ENCODE measurements at regions not wholly inside any gene's neighbourhood (a gene's known extent, or its start where the extent isn't known, plus 50 kb on each side); places are given as distances from the start of the nearest gene placed in this dataset.

GRCh38 chr4:11592276-11592675 lies 163.6 kb upstream of the HS3ST1 start:
- TF ChIP-seq POLR2A (IDR thresholded peaks at IDR 0.05) (no peak), CTCF (IDR thresholded peaks at IDR 0.05) (no peak), POLR2AphosphoS5 (IDR thresholded peaks at IDR 0.05) (no peak)
